GM21367 (cell line): ENCODE measurements at regions not wholly inside any gene's neighbourhood (a gene's known extent, or its start where the extent isn't known, plus 50 kb on each side); places are given as distances from the start of the nearest gene placed in this dataset.
A peak's percentile ranks its signal among the peaks of the same experiment; 100 is the strongest.
"Not testable (repeated sequence)": the region's sequence is repeated elsewhere in the genome, so short reads cannot be mapped to it uniquely, and the experiment has no call there.

ENCODE experiments used
- ATAC-seq: cut with Tn5 transposase; IDR thresholded peaks from one replicate; pipeline ENCODE4 v1.9.1; 2021; ENCODE audit not compliant: unreplicated experiment

- ATAC-seq = not testable (repeated sequence)
These were observed 171.8 kb downstream of the ATP6V0E2 start for GRCh38 chr7:150045596-150045995.

GRCh38 chr7:150046290-150047194 lies 172.8 kb downstream of the ATP6V0E2 start:
- ATAC-seq = not testable (repeated sequence)

GRCh38 chr7:150047329-150047728 lies 173.6 kb downstream of the ATP6V0E2 start:
- ATAC-seq = not testable (repeated sequence)

DNA sequence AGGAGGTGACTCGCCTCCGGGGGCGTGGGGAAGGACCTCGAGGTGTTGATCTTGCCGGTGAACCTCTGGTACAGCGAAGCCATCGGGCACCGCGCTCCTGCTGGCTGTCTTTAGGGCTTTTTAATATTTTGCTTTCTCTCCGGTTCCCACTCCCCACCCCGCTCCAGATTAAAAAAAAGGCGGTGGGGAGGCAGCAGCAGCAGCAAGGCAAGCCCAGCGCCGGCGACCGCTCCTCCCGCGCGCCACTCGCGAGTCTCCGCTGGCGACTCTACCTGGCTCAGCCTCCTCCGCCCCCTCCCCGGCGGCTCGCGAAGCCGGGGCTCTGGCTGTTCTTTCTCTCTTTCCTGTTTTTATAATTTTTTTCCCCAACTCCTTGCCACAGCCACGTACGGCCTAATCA lies 174.0 kb downstream of the ATP6V0E2 start:
- ATAC-seq = not testable (repeated sequence)

- ATAC-seq = not testable (repeated sequence)
These were observed 174.7 kb downstream of the ATP6V0E2 start for GRCh38 chr7:150048244-150049011.

DNA sequence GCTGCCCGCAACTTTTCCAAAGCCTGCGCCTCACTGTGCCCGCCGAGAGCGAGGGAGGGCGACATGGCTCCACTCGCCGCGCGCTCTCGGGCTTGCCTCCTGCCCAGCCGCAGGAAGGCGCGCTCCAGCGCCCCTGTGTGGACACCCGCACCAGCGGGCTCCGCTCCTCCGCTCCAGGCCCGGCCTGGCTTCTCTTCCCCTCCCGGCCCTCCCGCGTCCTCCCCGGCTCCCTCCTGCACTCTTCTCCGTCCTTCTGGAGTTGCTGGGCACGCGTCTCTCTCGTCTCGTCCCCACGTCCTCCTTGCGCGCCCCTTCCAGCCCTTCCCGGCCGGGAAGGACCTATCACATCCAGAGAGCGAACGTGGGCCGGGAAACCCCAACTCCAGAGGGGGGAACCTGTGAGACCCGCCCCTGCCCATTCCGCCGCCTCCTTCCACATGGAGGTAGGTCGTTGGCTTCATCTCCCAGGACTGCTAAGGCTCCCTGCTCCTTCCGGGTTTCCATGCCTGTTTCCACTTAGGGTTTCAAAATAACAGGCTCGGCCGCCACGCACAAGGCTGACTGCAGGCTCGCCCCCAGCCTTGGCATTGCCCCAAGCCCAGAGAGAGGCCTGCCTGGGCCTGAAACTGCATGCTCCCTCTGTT lies 175.4 kb downstream of the ATP6V0E2 start:
- ATAC-seq = not testable (repeated sequence)

DNA sequence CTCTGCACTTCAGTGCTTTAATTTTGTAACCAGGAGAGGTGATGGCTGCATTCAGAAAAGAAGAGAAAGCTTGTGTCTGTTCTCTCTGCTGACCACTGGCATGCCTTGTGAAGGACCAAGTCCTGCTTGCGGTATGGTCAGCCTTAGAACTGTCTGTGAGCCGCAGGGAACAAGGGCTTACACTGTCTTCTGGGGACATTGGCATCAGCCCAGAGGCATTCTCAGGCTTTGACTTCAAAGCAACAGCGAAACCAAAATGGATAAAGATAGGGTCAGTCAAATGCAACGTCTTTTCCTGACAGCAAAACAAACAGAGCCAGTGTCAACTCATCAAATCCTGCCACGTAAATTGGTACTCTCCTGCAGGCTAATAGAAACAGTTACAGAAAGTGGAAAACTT lies 179.6 kb downstream of the ATP6V0E2 start:
- not testable (repeated sequence) for ATAC-seq

DNA sequence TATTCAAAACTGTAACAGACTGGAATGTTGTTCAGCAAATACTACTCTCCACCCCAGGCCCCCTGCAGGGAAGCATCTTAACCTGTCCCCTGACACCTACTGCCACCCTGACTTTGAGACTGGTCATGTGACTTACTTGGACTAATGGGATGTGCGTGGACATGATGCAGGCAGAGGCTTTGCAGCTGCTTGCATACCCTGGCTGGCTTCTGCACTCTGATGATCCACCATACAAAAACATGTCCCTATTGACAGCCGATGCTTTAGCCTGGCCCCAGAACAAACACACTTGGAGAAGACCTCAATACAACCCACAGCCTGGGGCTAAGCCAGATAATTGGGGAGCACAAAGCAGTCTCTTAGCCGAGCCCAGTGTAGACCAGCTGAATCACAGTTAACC lies 180.5 kb downstream of the ATP6V0E2 start:
- not testable (repeated sequence) for ATAC-seq

- peak; percentile 97 for ATAC-seq
These were observed 186.8 kb downstream of the ATP6V0E2 start for GRCh38 chr7:150060259-150061221.

GRCh38 chr7:150063195-150063594 lies 189.4 kb downstream of the ATP6V0E2 start:
- ATAC-seq = not testable (repeated sequence)

GRCh38 chr7:150069555-150070313 lies 196.0 kb downstream of the ATP6V0E2 start:
- not testable (repeated sequence) for ATAC-seq

DNA sequence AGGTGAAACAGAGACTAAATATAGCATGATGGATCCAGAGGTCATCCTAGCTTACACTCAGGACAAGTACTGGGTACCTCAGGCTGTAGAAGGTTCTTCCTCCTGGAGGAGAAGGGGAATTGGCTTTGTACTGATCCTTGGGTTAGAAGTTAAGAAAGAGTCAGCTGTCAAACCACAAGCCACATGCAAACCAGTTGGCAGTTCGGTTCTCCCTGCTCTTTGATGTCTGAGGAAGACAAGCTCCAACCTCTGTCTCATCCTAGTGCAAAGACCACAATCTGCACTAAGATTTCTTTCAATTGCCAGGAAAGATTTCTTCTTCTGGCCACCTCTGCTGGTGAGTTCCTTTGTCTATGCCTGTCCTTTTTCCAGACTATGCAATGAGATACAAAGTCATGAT lies 203.8 kb downstream of the ATP6V0E2 start:
- ATAC-seq = not testable (repeated sequence)

DNA sequence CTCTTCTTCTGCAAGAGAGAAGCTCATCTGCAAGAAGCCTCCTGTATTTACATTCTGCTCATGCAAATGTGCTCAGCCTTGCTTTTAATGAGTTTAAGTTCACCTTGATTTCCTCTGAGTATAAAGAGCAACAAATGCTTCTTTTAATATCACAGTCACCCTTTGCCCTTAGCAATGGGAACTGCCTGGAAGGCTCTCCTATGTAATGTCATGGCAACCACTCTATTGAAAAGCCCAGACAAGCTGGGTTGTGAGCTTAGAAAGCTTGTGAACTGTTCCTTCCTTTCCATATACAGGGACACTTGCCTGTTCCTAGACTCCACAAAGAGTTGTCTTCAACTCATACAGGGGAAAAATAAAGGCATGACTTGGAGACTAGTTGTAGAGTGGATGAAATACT lies 208.1 kb downstream of the ATP6V0E2 start:
- not testable (repeated sequence) for ATAC-seq

DNA sequence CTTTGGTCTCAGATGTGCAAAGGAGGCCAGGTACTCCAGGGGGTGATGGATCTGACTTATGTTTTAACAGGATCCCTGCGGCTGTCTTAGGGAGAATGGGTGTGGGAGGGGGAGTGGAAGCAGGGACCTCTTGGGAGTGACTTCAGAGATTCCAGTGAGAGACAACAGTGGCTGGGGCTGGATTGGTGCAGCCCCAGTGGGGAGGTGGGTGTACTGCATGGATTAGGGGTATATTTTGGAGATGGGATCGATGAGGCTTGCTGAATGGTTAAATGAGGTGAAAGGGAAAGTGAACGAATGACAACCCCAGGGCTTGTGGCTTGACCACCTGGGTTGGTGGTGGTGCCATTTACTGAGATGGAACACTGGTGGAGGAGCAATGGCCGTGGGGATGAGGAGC lies 211.0 kb downstream of the ATP6V0E2 start:
- ATAC-seq = not testable (repeated sequence)

- ATAC-seq = not testable (repeated sequence)
These were observed 213.7 kb downstream of the ATP6V0E2 start for GRCh38 chr7:150087478-150087877.

DNA sequence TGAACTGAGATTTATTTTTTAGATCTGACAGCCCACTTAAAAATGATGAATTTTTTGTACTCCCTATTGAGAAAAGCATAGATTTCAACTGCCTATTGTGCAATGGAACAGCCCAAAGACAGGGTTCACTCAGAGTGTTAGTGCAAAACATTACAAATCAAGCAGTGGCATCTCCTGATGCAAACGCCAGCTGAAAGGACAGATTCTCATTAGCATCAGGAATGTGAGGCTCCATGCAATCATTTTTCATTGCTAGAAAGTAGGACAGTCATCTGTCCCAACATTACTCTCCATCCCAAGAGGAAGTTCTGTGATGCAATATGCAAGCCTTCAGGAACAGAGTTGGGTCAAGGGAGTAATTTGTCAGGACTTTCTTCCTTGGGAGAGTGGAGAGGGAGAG lies 215.4 kb downstream of the ATP6V0E2 start:
- not testable (repeated sequence) for ATAC-seq

GRCh38 chr7:150090776-150091175 lies 217.0 kb downstream of the ATP6V0E2 start:
- ATAC-seq = not testable (repeated sequence)

DNA sequence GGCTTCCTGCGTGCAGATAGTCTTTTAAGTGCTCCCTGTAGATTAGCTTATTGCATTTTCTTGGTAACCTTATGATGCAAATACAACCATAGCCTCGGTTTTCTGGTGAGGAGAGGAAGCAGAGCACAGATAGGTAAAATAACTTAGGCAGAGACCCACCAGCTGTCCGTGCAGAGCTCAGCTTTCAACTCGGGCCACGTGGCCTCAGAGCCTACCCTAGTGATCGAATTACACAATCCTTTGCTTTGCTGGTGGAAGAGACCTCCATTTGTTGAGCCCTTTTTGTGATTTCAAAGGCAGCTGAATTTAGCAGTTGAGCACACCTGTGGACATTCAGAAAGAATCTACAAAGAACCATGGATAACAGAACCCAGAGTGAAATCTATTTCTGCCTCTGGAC lies 220.1 kb downstream of the ATP6V0E2 start:
- ATAC-seq = not testable (repeated sequence)
